DND-41 (cell line): ENCODE measurements at regions not wholly inside any gene's neighbourhood (a gene's known extent, or its start where the extent isn't known, plus 50 kb on each side); places are given as distances from the start of the nearest gene placed in this dataset.
"Not testable (repeated sequence)": the region's sequence is repeated elsewhere in the genome, so short reads cannot be mapped to it uniquely, and the experiment has no call there.

Experiments used
- CTCF ChIP-seq: IDR thresholded peaks from 2 replicates; pipeline ENCODE4 v1.5.1; 2012; ENCODE audit warnings: borderline replicate concordance, low read length, moderate library complexity, mild to moderate bottlenecking; ENCODE audit not compliant: poor library complexity, severe bottlenecking; ENCODE audit errors: extremely low read depth
- EZH2 ChIP-seq: IDR thresholded peaks from 3 replicates; pipeline ENCODE4 v1.6.1; 2012; ENCODE audit warnings: borderline replicate concordance, low read depth, mild to moderate bottlenecking, moderate library complexity, low read length, inconsistent platforms; ENCODE audit not compliant: severe bottlenecking

- TF ChIP-seq CTCF, EZH2: not testable (repeated sequence)
These were observed 232.9 kb downstream of the CWH43 start for GRCh38 chr4:49218931-49219330.
